PC-3 (cell line): ENCODE measurements at regions not wholly inside any gene's neighbourhood (a gene's known extent, or its start where the extent isn't known, plus 50 kb on each side); places are given as distances from the start of the nearest gene placed in this dataset.
A peak's percentile ranks its signal among the peaks of the same experiment; 100 is the strongest.

ENCODE experiments used
- ATAC-seq: fragments of 200-7000 bp; cut with Tn5 transposase; 2 replicates; pipeline ENCODE4 v1.9.1; 2020; ENCODE audit warnings: mild to moderate bottlenecking, moderate library complexity
- BruUV-seq: library from RNA; stranded (reverse); fragments of 400-500 nt; replicated peaks from 2 replicates; lab custom pipeline; 2021; lab: Mats Ljungman, UMichigan
- CTCF ChIA-PET: fragments of 300-600 bp; sonication (Branson Sonifier 250); formaldehyde crosslinking; loops from one replicate; lab custom pipeline; 2022; ENCODE audit warnings: antibody characterized with exemption; lab: Charles Lee
- POLR2A ChIA-PET: fragments of 300-600 bp; sonication (Branson Sonifier 250); formaldehyde crosslinking; loops from one replicate; lab custom pipeline; 2022; ENCODE audit warnings: antibody characterized with exemption; ENCODE audit not compliant: unreplicated experiment; lab: Charles Lee
- DNase-seq: peaks from one replicate; pipeline ENCODE4 v3.0.0-alpha.2; 2015
- H2AFZ ChIP-seq: fragments of 300-600 bp; sonication (generic); 2 replicates; pipeline ENCODE4 v1.6.0; 2016; ENCODE audit warnings: antibody characterized with exemption, low read length
- H3F3A ChIP-seq: fragments of 300-600 bp; sonication (generic); one replicate; pipeline ENCODE4 v1.6.0; 2017; ENCODE audit warnings: antibody characterized with exemption, low read length, control low read depth, mild to moderate bottlenecking; ENCODE audit not compliant: unreplicated experiment
- H3K27ac ChIP-seq: fragments of 300-600 bp; sonication (generic); 2 replicates; pipeline ENCODE4 v1.5.1; 2016; ENCODE audit warnings: mild to moderate bottlenecking, low read length
- H3K27me3 ChIP-seq: fragments of 300-600 bp; sonication (generic); 2 replicates; pipeline ENCODE4 v1.6.1; 2016; ENCODE audit warnings: low read length, mixed read lengths
- H3K36me3 ChIP-seq: fragments of 300-600 bp; sonication (generic); 2 replicates; pipeline ENCODE4 v1.6.1; 2016; ENCODE audit warnings: low read depth, mixed run types, low read length, mixed read lengths
- H3K4me1 ChIP-seq: fragments of 300-600 bp; sonication (generic); 2 replicates; pipeline ENCODE4 v1.5.1; 2016; ENCODE audit warnings: low read length; ENCODE audit not compliant: insufficient read depth
- H3K4me2 ChIP-seq: fragments of 300-600 bp; sonication (generic); 2 replicates; pipeline ENCODE4 v1.6.0; 2016; ENCODE audit warnings: low read length
- H3K4me3 ChIP-seq: fragments of 300-600 bp; sonication (generic); 2 replicates; pipeline ENCODE4 v1.5.1; 2016; ENCODE audit warnings: mild to moderate bottlenecking, low read length, mixed read lengths
- H3K79me2 ChIP-seq: fragments of 300-600 bp; sonication (generic); 2 replicates; pipeline ENCODE4 v1.6.1; 2017; ENCODE audit warnings: low read length, mixed read lengths
- H3K9ac ChIP-seq: fragments of 300-600 bp; sonication (generic); 2 replicates; pipeline ENCODE4 v1.6.0; 2016; ENCODE audit warnings: mild to moderate bottlenecking, low read length
- H3K9me2 ChIP-seq: fragments of 300-600 bp; sonication (generic); replicated peaks from 2 replicates; pipeline ENCODE4 v1.6.1; 2016; ENCODE audit warnings: mixed run types, low read length, mixed read lengths
- H3K9me3 ChIP-seq: fragments of 300-600 bp; sonication (generic); 2 replicates; pipeline ENCODE4 v1.6.1; 2016; ENCODE audit warnings: low read length, mixed read lengths
- H4K20me1 ChIP-seq: fragments of 300-600 bp; sonication (generic); 2 replicates; pipeline ENCODE4 v1.6.1; 2016; ENCODE audit warnings: low read length, mixed read lengths
- EZH2 ChIP-seq: fragments of 300-600 bp; sonication (generic); IDR thresholded peaks from one replicate; pipeline ENCODE4 v1.6.1; 2017; ENCODE audit warnings: antibody characterized with exemption, mild to moderate bottlenecking, low read length; ENCODE audit not compliant: unreplicated experiment
- EZH2phosphoT487 ChIP-seq: fragments of 300-600 bp; sonication (generic); IDR thresholded peaks from 2 replicates; pipeline ENCODE4 v1.6.1; 2018; ENCODE audit warnings: mild to moderate bottlenecking, antibody characterized with exemption, low read length, borderline replicate concordance
- intact Hi-C: fragments of 100-400 bp; cut with micrococcal nuclease; formaldehyde crosslinking; loops from 2 replicates; pipeline ENCODE4 v1.9.0; 2023
- TF ChIP-seq, protein P1 (sequence below): fragments of 300-600 bp; sonication (generic); conservative IDR thresholded peaks from 2 replicates; pipeline ENCODE4 v1.5.1; 2017; ENCODE audit warnings: antibody characterized with exemption, low read depth, mild to moderate bottlenecking, low read length

DNA sequence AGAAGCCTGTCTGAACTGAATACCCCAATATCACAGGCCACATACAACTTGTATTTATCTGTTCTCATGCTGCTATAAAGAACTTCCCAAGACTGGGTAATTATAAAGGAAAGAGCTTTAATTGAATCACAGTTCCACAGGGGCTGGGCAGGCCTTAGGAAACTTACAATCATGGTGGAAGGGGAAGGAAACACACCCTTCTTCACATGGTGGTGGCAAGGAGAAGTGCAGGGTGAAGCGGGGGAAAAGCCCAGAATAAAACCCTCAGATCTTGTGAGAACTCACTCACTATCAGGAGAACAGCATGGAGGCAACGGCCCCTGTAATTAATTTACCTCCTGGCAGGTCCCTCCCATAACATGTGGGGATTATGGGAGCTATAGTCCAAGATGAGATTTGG, 50.3 kb upstream of the FNDC1 start:
- ATAC-seq, result no peak
- CTCF ChIA-PET, result no interaction called here

DNA sequence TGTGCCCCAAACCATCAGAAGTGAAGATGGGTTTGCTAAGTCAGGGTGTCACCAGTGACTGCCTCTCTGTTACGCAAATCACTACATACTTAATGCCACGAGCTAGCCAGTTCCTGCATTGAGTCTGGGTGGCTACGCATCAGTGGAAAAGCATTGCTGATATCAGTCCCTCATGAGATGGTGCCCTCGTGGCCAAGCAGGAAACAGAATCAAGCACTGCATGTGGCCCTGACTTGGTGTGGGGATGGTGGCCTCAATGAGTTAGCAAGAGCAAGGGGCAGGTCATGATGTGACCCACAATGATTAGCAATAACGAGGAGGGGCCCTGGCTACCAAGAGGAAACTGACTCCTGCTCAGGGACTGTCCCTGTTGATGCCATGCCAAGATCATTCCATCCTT, 51.6 kb upstream of the FNDC1 start:
- Histone ChIP-seq H3K9ac (no peak overlapping the region), H3K4me2 (no peak overlapping the region), H3K9me3 (no peaks in the 10 kb centered on the region), H3K4me3 (no peak overlapping the region), H3K27me3 (peaks cover 7% of the 10 kb centered on the region; the same call in 1 of the 2 replicates), H4K20me1 (no peaks in the 10 kb centered on the region), H3F3A (no peaks in the 10 kb centered on the region), H3K27ac (no peak overlapping the region), H3K9me2 (no peaks in the 10 kb centered on the region), H3K79me2 (no peaks in the 10 kb centered on the region), H3K36me3 (no peaks in the 10 kb centered on the region), H3K4me1 (no peaks in the 10 kb centered on the region), H2AFZ (no peak overlapping the region)
- ChIA-PET CTCF (no interaction called here), POLR2A (no interaction called here)
- DNase-seq (no peak), ATAC-seq (no peak)
- TF ChIP-seq EZH2 (no peak), EZH2phosphoT487 (no peak)
- TF ChIP-seq, protein P1, sequence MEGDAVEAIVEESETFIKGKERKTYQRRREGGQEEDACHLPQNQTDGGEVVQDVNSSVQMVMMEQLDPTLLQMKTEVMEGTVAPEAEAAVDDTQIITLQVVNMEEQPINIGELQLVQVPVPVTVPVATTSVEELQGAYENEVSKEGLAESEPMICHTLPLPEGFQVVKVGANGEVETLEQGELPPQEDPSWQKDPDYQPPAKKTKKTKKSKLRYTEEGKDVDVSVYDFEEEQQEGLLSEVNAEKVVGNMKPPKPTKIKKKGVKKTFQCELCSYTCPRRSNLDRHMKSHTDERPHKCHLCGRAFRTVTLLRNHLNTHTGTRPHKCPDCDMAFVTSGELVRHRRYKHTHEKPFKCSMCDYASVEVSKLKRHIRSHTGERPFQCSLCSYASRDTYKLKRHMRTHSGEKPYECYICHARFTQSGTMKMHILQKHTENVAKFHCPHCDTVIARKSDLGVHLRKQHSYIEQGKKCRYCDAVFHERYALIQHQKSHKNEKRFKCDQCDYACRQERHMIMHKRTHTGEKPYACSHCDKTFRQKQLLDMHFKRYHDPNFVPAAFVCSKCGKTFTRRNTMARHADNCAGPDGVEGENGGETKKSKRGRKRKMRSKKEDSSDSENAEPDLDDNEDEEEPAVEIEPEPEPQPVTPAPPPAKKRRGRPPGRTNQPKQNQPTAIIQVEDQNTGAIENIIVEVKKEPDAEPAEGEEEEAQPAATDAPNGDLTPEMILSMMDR, result no peak
- intact Hi-C loops, result no loop called here
- no TSS peak for BruUV-seq

More for the DNA sequence above, 50.3 kb upstream of the FNDC1 start:
- H3K4me1 ChIP-seq, result no peaks in the 10 kb centered on the region
- no peaks in the 10 kb centered on the region for H3K36me3 ChIP-seq
- intact Hi-C loops, result no loop called here
- no peaks in the 10 kb centered on the region for H3K9me3 ChIP-seq
- H3K79me2 ChIP-seq, result no peaks in the 10 kb centered on the region
- BruUV-seq, result no TSS peak
- peaks cover 14% of the 10 kb centered on the region for H3K27me3 ChIP-seq
- H3K4me2 ChIP-seq, result no peak overlapping the region
- no peaks in the 10 kb centered on the region for H4K20me1 ChIP-seq
- no peak for DNase-seq
- no peak overlapping the region for H3K9ac ChIP-seq
- H3K4me3 ChIP-seq, result no peak overlapping the region
- POLR2A ChIA-PET, result no interaction called here
- TF ChIP-seq EZH2 (no peak), EZH2phosphoT487 (no peak)
- TF ChIP-seq, protein P1, result no peak
- no peak overlapping the region for H3K27ac ChIP-seq
- no peak overlapping the region for H2AFZ ChIP-seq
- H3F3A ChIP-seq, result no peaks in the 10 kb centered on the region
- H3K9me2 ChIP-seq, result no peaks in the 10 kb centered on the region

DNA sequence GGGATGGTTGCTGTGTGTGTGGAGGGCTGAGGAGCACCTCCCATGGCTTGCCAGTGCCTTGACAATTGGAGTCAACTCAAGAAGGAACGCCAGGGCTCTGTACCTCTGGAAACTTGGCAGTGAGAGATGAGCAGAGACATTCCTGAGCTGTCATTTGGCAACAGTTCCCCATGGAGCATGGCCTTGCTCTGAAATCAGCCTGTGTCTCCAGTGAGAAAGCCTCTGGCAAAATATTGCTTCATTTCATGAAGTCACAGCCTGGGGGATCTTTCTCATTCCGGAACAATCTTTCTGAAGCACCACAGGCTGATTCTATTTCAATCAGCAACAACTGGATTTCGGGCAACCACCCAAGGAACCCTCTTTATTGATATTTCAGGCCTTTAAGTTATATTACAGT, 52.2 kb upstream of the FNDC1 start:
- Histone ChIP-seq H3K9me2 (no peaks in the 10 kb centered on the region), H3K9me3 (no peaks in the 10 kb centered on the region), H2AFZ (no peak overlapping the region), H3K27me3 (peaks cover 7% of the 10 kb centered on the region; the same call in 1 of the 2 replicates), H3K4me3 (no peak overlapping the region), H3F3A (no peaks in the 10 kb centered on the region), H4K20me1 (no peaks in the 10 kb centered on the region), H3K36me3 (no peaks in the 10 kb centered on the region), H3K79me2 (no peaks in the 10 kb centered on the region), H3K9ac (no peak overlapping the region), H3K27ac (no peak overlapping the region), H3K4me1 (no peaks in the 10 kb centered on the region), H3K4me2 (no peak overlapping the region)
- DNase-seq (peak; percentile 21), ATAC-seq (no peak)
- no TSS peak for BruUV-seq
- intact Hi-C loops, result no loop called here
- ChIA-PET CTCF (no interaction called here), POLR2A (no interaction called here)
- TF ChIP-seq EZH2 (no peak), EZH2phosphoT487 (no peak)
- TF ChIP-seq, protein P1, result no peak
